SU-DHL-6 (cell line): ENCODE measurements at regions not wholly inside any gene's neighbourhood (a gene's known extent, or its start where the extent isn't known, plus 50 kb on each side); places are given as distances from the start of the nearest gene placed in this dataset.

Experiments
- H2AFZ ChIP-seq: fragments of 200-600 bp; sonication (generic); 2 replicates; pipeline ENCODE4 v1.6.1; 2014; ENCODE audit warnings: low read depth, mild to moderate bottlenecking, moderate library complexity, mixed read lengths, antibody characterized with exemption, low read length; ENCODE audit not compliant: severe bottlenecking
- H3F3A ChIP-seq: fragments of 200-600 bp; shearing (Covaris generic); 2 replicates; pipeline ENCODE4 v1.6.0; 2016; ENCODE audit warnings: antibody characterized with exemption, mild to moderate bottlenecking; ENCODE audit not compliant: insufficient read depth
- H3K27ac ChIP-seq: fragments of 200-600 bp; sonication (generic); 2 replicates; pipeline ENCODE4 v1.5.1; 2016; ENCODE audit warnings: low read depth, mild to moderate bottlenecking, low read length, moderate library complexity, mixed read lengths
- H3K27me3 ChIP-seq: fragments of 200-600 bp; sonication (generic), shearing (Covaris generic); 2 replicates; pipeline ENCODE4 v1.6.0; 2014; ENCODE audit warnings: mild to moderate bottlenecking, low read length
- H3K36me3 ChIP-seq: fragments of 200-600 bp; sonication (generic); 2 replicates; pipeline ENCODE4 v1.6.1; 2014; ENCODE audit warnings: mild to moderate bottlenecking, low read length, mixed read lengths
- H3K4me2 ChIP-seq: fragments of 300-600, 200-600 bp; shearing (Covaris generic), sonication (generic); 2 replicates; pipeline ENCODE4 v1.6.0; 2014; ENCODE audit warnings: low read length, low read depth, mild to moderate bottlenecking; ENCODE audit not compliant: poor library complexity, severe bottlenecking
- H3K4me3 ChIP-seq: fragments of 200-600 bp; sonication (generic); 2 replicates; pipeline ENCODE4 v1.5.1; 2014; ENCODE audit warnings: antibody characterized with exemption, low read length, mild to moderate bottlenecking, mixed read lengths; ENCODE audit not compliant: insufficient read depth, poor library complexity, severe bottlenecking
- H3K79me2 ChIP-seq: fragments of 200-600 bp; sonication (generic); 2 replicates; pipeline ENCODE4 v1.6.1; 2014; ENCODE audit warnings: mild to moderate bottlenecking, low read length, moderate library complexity; ENCODE audit not compliant: insufficient read depth
- H3K9ac ChIP-seq: fragments of 200-600 bp; sonication (generic); 2 replicates; pipeline ENCODE4 v1.7.0; 2014; ENCODE audit warnings: mild to moderate bottlenecking, low read length
- H3K9me2 ChIP-seq: fragments of 200-600 bp; sonication (generic); replicated peaks from 2 replicates; pipeline ENCODE4 v1.6.1; 2014; ENCODE audit warnings: low read length; ENCODE audit not compliant: insufficient read depth
- H3K9me3 ChIP-seq: fragments of 200-600 bp; sonication (generic); 2 replicates; pipeline ENCODE4 v1.6.1; 2014; ENCODE audit warnings: low read length, mixed read lengths; ENCODE audit not compliant: insufficient read depth
- H4K20me1 ChIP-seq: fragments of 200-600 bp; sonication (generic); 2 replicates; pipeline ENCODE4 v1.6.1; 2014; ENCODE audit warnings: low read depth, mild to moderate bottlenecking, antibody characterized with exemption, low read length, moderate library complexity, mixed read lengths
- CTCF ChIP-seq: fragments of 200-600 bp; sonication (generic); IDR thresholded peaks from one replicate; pipeline ENCODE4 v1.5.1; 2017; ENCODE audit warnings: antibody characterized with exemption, mild to moderate bottlenecking, low read length, moderate library complexity; ENCODE audit not compliant: insufficient read depth, poor library complexity, severe bottlenecking
- EZH2phosphoT487 ChIP-seq: fragments of 200-600 bp; sonication (generic), shearing (Covaris generic); conservative IDR thresholded peaks from 2 replicates; pipeline ENCODE4 v1.6.1; 2018; ENCODE audit warnings: mild to moderate bottlenecking, antibody characterized with exemption, low read length, moderate library complexity, mixed read lengths

- no peaks in the 10 kb centered on the region; the same call in 1 of the 2 replicates for H3K27me3 ChIP-seq
- H3F3A ChIP-seq = no peaks in the 10 kb centered on the region
- no peaks in the 10 kb centered on the region for H3K9me2 ChIP-seq
- no peak overlapping the region for H3K4me2 ChIP-seq
- no peaks in the 10 kb centered on the region for H3K79me2 ChIP-seq
- H3K9ac ChIP-seq = no peak overlapping the region
- no peak overlapping the region for H3K27ac ChIP-seq
- H4K20me1 ChIP-seq = no peaks in the 10 kb centered on the region
- no peak overlapping the region for H3K4me3 ChIP-seq
- 0 out of 2 replicates have a peak, but pooled peaks cover 4% of the 10 kb centered on the region for H3K9me3 ChIP-seq
- no peak for TF ChIP-seq EZH2phosphoT487
- no peak for TF ChIP-seq CTCF
- no peaks in the 10 kb centered on the region for H3K36me3 ChIP-seq
- no peak overlapping the region for H2AFZ ChIP-seq
Observed at GRCh38 chr9:118367383-118367782, 663.2 kb downstream of the TLR4 start.

- Histone ChIP-seq H3K4me3 (no peak overlapping the region), H3K27me3 (no peaks in the 10 kb centered on the region), H3F3A (no peaks in the 10 kb centered on the region), H3K9me2 (no peaks in the 10 kb centered on the region), H3K79me2 (no peaks in the 10 kb centered on the region), H4K20me1 (no peaks in the 10 kb centered on the region), H2AFZ (no peak overlapping the region), H3K9ac (no peak overlapping the region), H3K4me2 (no peak overlapping the region), H3K27ac (no peak overlapping the region), H3K9me3 (peaks cover 3% of the 10 kb centered on the region; the same call in 1 of the 2 replicates), H3K36me3 (no peaks in the 10 kb centered on the region)
- TF ChIP-seq CTCF (no peak), EZH2phosphoT487 (no peak)
Observed at GRCh38 chr9:118384531-118385100, 680.4 kb downstream of the TLR4 start.

DNA sequence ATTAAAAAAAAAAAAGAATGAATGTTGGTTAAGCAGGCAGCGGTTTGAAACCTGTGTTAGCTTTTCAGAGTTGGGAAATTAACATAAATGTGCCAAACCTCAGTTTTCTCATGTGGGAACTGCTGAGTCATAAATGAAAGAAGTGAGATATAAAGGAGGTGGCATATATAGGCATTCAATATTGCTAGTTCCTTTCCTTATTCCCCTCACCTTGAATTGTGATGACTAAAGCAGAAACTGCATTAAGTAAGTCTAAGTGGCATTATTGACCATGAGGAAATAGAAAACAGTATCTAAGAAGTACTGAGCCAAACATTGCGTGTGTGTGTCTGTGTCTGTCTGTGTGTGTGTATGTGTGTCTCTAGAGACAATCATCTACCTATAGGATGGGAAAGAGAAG is 691.2 kb downstream of the TLR4 start:
- Histone ChIP-seq H2AFZ (no peak overlapping the region), H3K9me3 (0 out of 2 replicates have a peak, but pooled peaks cover 4% of the 10 kb centered on the region), H3K36me3 (no peaks in the 10 kb centered on the region), H3K4me3 (no peak overlapping the region), H3K27ac (no peak overlapping the region), H3F3A (no peaks in the 10 kb centered on the region), H3K9me2 (no peaks in the 10 kb centered on the region), H3K27me3 (no peaks in the 10 kb centered on the region), H3K79me2 (no peaks in the 10 kb centered on the region), H3K4me2 (no peak overlapping the region), H3K9ac (no peak overlapping the region), H4K20me1 (no peaks in the 10 kb centered on the region)
- no peak for TF ChIP-seq EZH2phosphoT487
- TF ChIP-seq CTCF = no peak
